AG04449 (cell line): ENCODE measurements at regions not wholly inside any gene's neighbourhood (a gene's known extent, or its start where the extent isn't known, plus 50 kb on each side); places are given as distances from the start of the nearest gene placed in this dataset.

Experiments
- CTCF ChIA-PET: fragments of 350-600 bp; formaldehyde crosslinking; extraction: SDS; loops from one replicate; lab custom pipeline; 2021; ENCODE audit warnings: antibody characterized with exemption; lab: Yijun Ruan, JAX
- POLR2A ChIA-PET: fragments of 400-600, 350-600 bp; formaldehyde crosslinking; extraction: SDS; loops from one replicate; lab custom pipeline; 2020; ENCODE audit warnings: antibody characterized with exemption, inconsistent platforms; lab: Yijun Ruan, JAX
- DNase-seq: peaks from one replicate; pipeline ENCODE4 v3.0.0-alpha.2; 2010; ENCODE audit warnings: low read depth, low spot score
- H3K4me3 ChIP-seq: 2 replicates; pipeline ENCODE4 v1.5.1; 2011; ENCODE audit warnings: low read depth, mild to moderate bottlenecking, control low read depth, low read length
- TF ChIP-seq, protein P1 (sequence below): IDR thresholded peaks from one replicate; pipeline ENCODE4 v1.5.1; 2011; ENCODE audit warnings: mild to moderate bottlenecking, moderate library complexity, low read length, control low read depth, inconsistent platforms; ENCODE audit not compliant: insufficient read depth; ENCODE audit errors: missing control alignments

DNA sequence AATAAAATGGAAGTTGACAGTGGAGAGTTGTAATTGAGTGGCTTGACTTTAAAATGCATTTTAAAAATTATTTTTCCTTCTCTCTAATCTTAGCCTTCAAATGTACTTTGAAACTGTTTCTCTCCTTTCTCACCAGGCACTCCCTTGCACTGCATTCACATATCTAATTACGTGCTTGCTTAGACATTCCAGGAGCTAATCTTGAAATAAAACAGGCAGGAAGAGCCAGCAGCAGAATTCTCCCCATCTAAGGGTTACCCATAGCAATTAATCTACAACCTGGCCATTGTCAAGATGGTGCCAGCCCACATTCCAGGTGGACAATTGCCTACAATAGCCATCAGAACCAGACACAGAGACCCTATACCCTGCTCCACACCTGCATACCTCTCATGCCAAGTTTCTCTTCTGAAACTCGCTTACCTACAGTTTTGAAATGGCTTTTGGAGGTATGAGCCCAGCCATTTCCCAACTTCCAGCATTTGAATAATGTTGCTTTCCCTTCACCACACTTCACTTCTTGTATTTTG lies 167.6 kb upstream of the GJE1 start:
- TF ChIP-seq, protein P1, sequence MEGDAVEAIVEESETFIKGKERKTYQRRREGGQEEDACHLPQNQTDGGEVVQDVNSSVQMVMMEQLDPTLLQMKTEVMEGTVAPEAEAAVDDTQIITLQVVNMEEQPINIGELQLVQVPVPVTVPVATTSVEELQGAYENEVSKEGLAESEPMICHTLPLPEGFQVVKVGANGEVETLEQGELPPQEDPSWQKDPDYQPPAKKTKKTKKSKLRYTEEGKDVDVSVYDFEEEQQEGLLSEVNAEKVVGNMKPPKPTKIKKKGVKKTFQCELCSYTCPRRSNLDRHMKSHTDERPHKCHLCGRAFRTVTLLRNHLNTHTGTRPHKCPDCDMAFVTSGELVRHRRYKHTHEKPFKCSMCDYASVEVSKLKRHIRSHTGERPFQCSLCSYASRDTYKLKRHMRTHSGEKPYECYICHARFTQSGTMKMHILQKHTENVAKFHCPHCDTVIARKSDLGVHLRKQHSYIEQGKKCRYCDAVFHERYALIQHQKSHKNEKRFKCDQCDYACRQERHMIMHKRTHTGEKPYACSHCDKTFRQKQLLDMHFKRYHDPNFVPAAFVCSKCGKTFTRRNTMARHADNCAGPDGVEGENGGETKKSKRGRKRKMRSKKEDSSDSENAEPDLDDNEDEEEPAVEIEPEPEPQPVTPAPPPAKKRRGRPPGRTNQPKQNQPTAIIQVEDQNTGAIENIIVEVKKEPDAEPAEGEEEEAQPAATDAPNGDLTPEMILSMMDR = no peak
- no peak for DNase-seq
- no peak overlapping the region for H3K4me3 ChIP-seq
- CTCF ChIA-PET = interaction anchor here (1.2 kb wide), 1 partner anchor 24 kb away, joined by 4 read pairs; no protein-coding TSS in a partner anchor
- POLR2A ChIA-PET = no interaction called here

DNA sequence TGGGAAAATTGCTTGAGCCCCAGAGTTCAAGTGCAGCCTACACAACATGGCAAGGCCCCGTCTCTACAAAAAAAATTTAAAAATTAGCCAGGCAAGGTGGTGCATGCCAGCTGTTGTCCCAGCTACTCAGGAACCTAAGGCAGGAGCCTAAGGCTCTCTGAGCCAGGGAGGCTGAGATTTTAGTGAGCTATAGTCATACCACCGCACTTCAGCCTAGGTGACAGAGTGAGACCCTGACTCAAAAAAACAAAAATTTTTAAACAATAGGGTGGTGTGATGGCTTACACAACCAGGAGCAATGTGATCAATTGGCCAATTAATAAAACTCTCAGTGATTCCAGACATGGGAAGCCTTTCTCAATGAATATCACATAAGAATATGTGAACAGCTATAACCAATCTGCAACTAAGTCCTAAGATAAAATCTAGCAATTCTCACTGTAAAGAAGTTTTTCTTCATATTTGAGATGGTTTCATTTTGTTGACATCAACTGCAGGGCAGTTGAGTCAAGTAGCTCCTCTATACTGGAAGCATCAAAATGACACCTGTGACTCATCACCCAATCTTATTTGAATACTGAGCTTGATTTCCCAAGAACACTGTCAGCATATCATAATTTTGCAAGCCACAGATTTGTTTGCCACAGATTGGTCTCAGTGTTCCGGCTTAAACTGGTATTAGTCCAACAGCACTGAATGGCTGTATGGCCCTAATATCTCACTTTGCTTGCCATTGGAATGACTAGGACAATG lies 169.0 kb upstream of the GJE1 start:
- ChIA-PET CTCF (interaction anchor here (1.5 kb wide), 1 partner anchor 26 kb away, joined by 7 read pairs; no protein-coding TSS in a partner anchor), POLR2A (no interaction called here)
- TF ChIP-seq, protein P1 = no peak
- no peak overlapping the region for H3K4me3 ChIP-seq
- DNase-seq = peak; percentile 41

DNA sequence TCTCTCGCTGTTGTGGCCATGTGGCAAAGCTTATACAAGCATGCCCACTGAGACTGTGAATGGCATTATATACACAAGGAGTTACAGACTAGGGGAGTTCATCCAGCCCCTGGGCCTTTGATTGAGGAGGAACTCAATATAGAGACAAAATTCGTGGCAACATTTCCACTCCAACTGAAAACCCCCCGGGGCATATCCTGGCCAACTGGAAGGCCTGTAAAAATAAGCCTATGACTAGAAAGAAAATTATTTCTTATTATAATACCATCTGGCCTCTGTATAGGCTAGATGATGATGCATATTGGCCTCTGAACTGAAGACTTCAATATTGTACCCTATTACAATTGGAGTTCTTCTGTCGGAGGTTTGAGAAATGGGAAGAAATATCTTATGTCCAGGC lies 175.5 kb upstream of the GJE1 start:
- H3K4me3 ChIP-seq = no peak overlapping the region
- TF ChIP-seq, protein P1 = no peak
- CTCF ChIA-PET = no interaction called here
- POLR2A ChIA-PET = no interaction called here
- DNase-seq = no peak

DNA sequence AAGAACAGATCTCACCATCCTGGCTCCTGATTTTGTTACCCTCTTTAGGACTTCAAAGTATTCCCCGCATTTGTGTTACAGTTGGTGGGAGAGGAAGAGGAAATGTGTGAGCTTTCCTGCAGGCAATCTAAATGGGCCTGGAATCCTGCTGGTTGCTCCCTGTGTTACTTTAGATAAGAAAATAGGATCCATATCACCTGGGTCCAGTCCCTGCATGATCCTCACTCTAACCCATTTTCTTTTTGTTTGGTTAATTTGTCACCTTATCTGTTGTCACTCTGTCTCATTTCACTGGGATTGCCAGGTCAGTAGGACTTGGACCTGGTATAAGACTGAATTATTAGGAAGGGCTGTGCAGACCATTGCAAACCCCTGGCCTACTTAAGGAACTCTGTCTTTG lies 175.9 kb upstream of the GJE1 start:
- CTCF ChIA-PET = interaction anchor here (1.1 kb wide), 1 partner anchor 33 kb away, joined by 3 read pairs; no protein-coding TSS in a partner anchor
- DNase-seq = no peak
- H3K4me3 ChIP-seq = no peak overlapping the region
- TF ChIP-seq, protein P1 = no peak
- POLR2A ChIA-PET = no interaction called here

DNA sequence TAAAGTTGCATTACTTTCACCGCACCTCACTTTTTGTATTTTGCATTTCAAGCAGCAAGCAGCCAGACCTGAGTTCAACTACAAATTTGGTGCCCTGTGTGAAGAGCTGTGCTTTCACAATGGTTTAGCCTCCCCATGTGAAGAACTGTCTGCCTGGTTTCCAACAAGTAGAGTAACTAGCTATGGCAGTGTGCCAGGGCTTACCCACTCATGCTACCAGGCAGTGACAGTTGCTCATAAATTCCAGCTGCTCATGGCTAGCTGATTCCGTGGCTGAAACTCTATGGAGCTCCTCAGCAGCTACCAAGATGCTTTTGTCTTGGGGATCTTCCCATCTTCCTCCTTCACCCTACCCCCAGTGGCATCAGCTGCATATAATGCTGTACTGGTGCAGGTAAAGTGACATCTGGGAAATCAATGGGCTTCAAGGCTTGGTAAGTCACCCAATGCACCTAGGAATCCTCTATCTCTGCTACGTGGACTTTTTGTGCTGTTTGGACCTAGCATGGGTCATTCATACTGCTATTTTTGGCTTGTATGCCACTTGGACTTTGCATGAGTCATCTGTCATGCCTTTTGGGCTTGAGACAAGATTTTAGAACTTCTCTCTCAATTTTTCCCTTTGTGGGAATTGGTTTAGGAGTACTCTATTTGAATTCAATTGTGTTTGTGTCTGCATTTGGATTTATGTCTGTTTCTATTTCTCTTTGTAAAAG lies 176.5 kb upstream of the GJE1 start:
- POLR2A ChIA-PET = no interaction called here
- no peak for DNase-seq
- TF ChIP-seq, protein P1 = no peak
- H3K4me3 ChIP-seq = no peak overlapping the region
- CTCF ChIA-PET = interaction anchor here (1.1 kb wide), 1 partner anchor 33 kb away, joined by 3 read pairs; no protein-coding TSS in a partner anchor

DNA sequence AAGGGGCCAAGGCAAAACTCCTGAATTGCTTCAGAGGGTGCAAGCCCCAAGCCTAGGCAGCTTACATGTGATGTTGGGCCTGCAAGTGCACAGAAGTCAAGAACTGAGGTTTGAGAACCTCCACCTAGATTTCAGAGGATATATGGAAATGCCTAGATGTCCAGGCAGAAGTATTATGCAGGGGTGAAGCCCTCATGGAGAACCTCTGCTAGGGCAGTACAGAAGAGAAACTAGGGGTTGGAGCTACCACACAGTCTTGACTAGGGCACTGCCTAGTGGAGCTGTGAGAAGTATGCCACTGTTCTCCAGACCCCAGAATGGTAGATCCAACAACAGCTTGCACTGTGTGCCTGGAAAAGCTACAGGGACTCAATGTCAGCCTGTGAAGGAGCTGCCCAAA lies 179.7 kb upstream of the GJE1 start:
- no peak overlapping the region for H3K4me3 ChIP-seq
- DNase-seq = no peak
- TF ChIP-seq, protein P1 = no peak
- POLR2A ChIA-PET = no interaction called here
- CTCF ChIA-PET = interaction anchor here (1.7 kb wide), 1 partner anchor 37 kb away, joined by 6 read pairs; no protein-coding TSS in a partner anchor
